ENCODE measurements at regions not wholly inside any gene's neighbourhood (a gene's known extent, or its start where the extent isn't known, plus 50 kb on each side); places are given as distances from the start of the nearest gene placed in this dataset.

GRCh38 chr13:32850316-32851052 lies 165.7 kb upstream of the KL start:
- Histone ChIP-seq H3K36me3 (no peaks in the 10 kb centered on the region), H3K9me3 (no peaks in the 10 kb centered on the region), H3K27me3 (no peaks in the 10 kb centered on the region), H3K4me1 (peaks cover 0 to 7% (median 0%) of the 10 kb centered on the region in 4 donors), H3K27ac (no peak overlapping the region), H3K4me3 (no peak overlapping the region)
- in situ Hi-C loops (cut with MboI; ENCODE audit: low pct_ligation_motif_present in 1 of 4, low pct_unique_long_range_greater_than_20kb in 1 of 4, low sequenced_read_pairs in 3 of 4) (no loop called here), intact Hi-C loops (cut with DNase I; ENCODE audit: low total_unique reads) (no loop called here)
- DNase-seq: no peak
- 67 to 72% methylated on average over 7 to 8 of the region's 8 CpGs for WGBS, 2 donors (ENCODE audit: low coverage in 1 of 2)
- TF ChIP-seq CTCF (IDR thresholded peaks at IDR 0.05) (no peak), POLR2A (IDR thresholded peaks at IDR 0.05) (no peak), EP300 (IDR thresholded peaks at IDR 0.05; ENCODE audit: low read depth) (no peak), POLR2AphosphoS5 (IDR thresholded peaks at IDR 0.05) (no peak)

GRCh38 chr13:32851083-32852069 lies 164.8 kb upstream of the KL start:
- no peak for DNase-seq
- in situ Hi-C loops (cut with MboI; ENCODE audit: low pct_ligation_motif_present in 1 of 4, low pct_unique_long_range_greater_than_20kb in 1 of 4, low sequenced_read_pairs in 3 of 4) (no loop called here), intact Hi-C loops (cut with DNase I; ENCODE audit: low total_unique reads) (no loop called here)
- Histone ChIP-seq H3K27ac (no peak overlapping the region), H3K36me3 (no peaks in the 10 kb centered on the region), H3K4me3 (no peak overlapping the region), H3K27me3 (no peaks in the 10 kb centered on the region), H3K4me1 (peaks cover 0 to 7% (median 0%) of the 10 kb centered on the region in 4 donors), H3K9me3 (no peaks in the 10 kb centered on the region)
- TF ChIP-seq POLR2A (IDR thresholded peaks at IDR 0.05): no peak
- TF ChIP-seq POLR2AphosphoS5 (IDR thresholded peaks at IDR 0.05): no peak
- TF ChIP-seq EP300 (IDR thresholded peaks at IDR 0.05; ENCODE audit: low read depth): no peak
- 54 to 63% methylated on average over 8 of the region's 8 CpGs for WGBS, 2 donors (ENCODE audit: low coverage in 1 of 2)

GRCh38 chr13:32852526-32852925 lies 163.7 kb upstream of the KL start:
- Histone ChIP-seq H3K4me1 (peaks cover 0 to 7% (median 0%) of the 10 kb centered on the region in 4 donors), H3K27ac (no peak overlapping the region), H3K4me3 (no peak overlapping the region), H3K27me3 (no peaks in the 10 kb centered on the region), H3K9me3 (no peaks in the 10 kb centered on the region), H3K36me3 (no peaks in the 10 kb centered on the region)
- TF ChIP-seq POLR2AphosphoS5 (IDR thresholded peaks at IDR 0.05): no peak
- TF ChIP-seq EP300 (IDR thresholded peaks at IDR 0.05; ENCODE audit: low read depth): no peak
- no peak for TF ChIP-seq POLR2A (IDR thresholded peaks at IDR 0.05)
- no peak for TF ChIP-seq CTCF (IDR thresholded peaks at IDR 0.05)
- WGBS, 2 donors (ENCODE audit: low coverage in 1 of 2): 69% methylated on average over 1 of the region's 1 CpG; no CpG with 5 or more reads in 1 of the 2 donors
- intact Hi-C loops (cut with DNase I; ENCODE audit: low total_unique reads) (no loop called here), in situ Hi-C loops (cut with MboI; ENCODE audit: low pct_ligation_motif_present in 1 of 4, low pct_unique_long_range_greater_than_20kb in 1 of 4, low sequenced_read_pairs in 3 of 4) (no loop called here)
- no peak for DNase-seq

- TF ChIP-seq POLR2AphosphoS5 (IDR thresholded peaks at IDR 0.05): no peak
- no peak for TF ChIP-seq CTCF (IDR thresholded peaks at IDR 0.05)
- TF ChIP-seq EP300 (IDR thresholded peaks at IDR 0.05; ENCODE audit: low read depth): no peak
- TF ChIP-seq POLR2A (IDR thresholded peaks at IDR 0.05): no peak
- intact Hi-C loops (cut with DNase I; ENCODE audit: low total_unique reads) (no loop called here), in situ Hi-C loops (cut with MboI; ENCODE audit: low pct_ligation_motif_present in 1 of 4, low pct_unique_long_range_greater_than_20kb in 1 of 4, low sequenced_read_pairs in 3 of 4) (no loop called here)
- Histone ChIP-seq H3K4me1 (no peaks in the 10 kb centered on the region), H3K4me3 (no peak overlapping the region), H3K27me3 (no peaks in the 10 kb centered on the region), H3K36me3 (no peaks in the 10 kb centered on the region), H3K27ac (no peak overlapping the region), H3K9me3 (peaks cover 0 to 5% of the 10 kb centered on the region in 2 donors)
- no peak for DNase-seq
- 80% methylated on average over 2 of the region's 2 CpGs; no CpG with 5 or more reads in 1 of the 2 donors for WGBS, 2 donors (ENCODE audit: low coverage in 1 of 2)
These were observed 159.1 kb upstream of the KL start for GRCh38 chr13:32857077-32857476.
